ENCODE measurements at regions not wholly inside any gene's neighbourhood (a gene's known extent, or its start where the extent isn't known, plus 50 kb on each side); places are given as distances from the start of the nearest gene placed in this dataset.
"Not testable (repeated sequence)": the region's sequence is repeated elsewhere in the genome, so short reads cannot be mapped to it uniquely, and the experiment has no call there.

DNA sequence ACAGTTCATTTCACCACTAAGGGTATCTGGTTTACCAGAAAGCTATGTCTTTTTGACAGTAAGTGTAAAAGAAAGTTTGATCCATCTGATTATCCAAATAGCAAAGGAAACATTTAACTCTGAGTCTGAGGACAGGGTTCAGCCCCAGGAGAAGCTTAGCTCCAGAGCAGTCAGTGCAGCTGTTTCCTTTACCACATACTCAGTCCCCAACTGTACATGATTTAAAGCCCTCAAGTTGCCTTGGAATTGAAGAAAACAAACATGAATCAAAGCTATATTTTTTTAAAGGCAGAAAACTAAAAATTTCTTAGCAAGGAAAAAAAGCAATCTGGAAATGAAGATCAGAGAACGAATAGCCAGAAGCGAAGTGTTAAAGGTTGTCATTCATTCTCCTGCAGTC lies 746.0 kb downstream of the METTL4 start:
- no peaks in the 10 kb centered on the region for H3K9me3 Mint-ChIP-seq (ENCODE audit: low read depth)

DNA sequence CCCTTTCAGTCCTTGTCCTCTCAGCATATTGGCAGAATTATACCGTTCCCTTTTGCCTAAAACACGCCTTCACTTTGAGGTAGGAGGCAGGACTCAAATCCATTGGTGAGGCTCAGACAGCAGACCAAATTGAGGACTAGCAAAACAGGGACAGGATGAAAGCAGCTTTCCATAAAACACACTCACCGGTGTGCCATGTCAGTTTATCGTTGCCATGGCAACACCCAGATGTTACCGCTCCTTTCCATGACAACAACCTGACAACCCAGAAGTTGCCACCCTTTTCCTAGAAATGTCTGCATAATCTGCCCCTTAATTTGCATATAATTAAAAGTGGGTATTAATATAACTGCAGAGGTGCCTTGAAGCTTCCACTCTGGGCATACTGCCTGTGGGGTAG lies 730.4 kb downstream of the METTL4 start:
- no peaks in the 10 kb centered on the region for H3K4me1 Mint-ChIP-seq (ENCODE audit: low read depth)

More for the DNA sequence above, 746.0 kb downstream of the METTL4 start:
- H3K36me3 Mint-ChIP-seq (ENCODE audit: low read depth) = no peaks in the 10 kb centered on the region
- peaks cover 6% of the 10 kb centered on the region for H3K27me3 Mint-ChIP-seq (ENCODE audit: low read depth)
- H3K4me1 Mint-ChIP-seq (ENCODE audit: low read depth) = no peaks in the 10 kb centered on the region
- TF ChIP-seq, protein P1, sequence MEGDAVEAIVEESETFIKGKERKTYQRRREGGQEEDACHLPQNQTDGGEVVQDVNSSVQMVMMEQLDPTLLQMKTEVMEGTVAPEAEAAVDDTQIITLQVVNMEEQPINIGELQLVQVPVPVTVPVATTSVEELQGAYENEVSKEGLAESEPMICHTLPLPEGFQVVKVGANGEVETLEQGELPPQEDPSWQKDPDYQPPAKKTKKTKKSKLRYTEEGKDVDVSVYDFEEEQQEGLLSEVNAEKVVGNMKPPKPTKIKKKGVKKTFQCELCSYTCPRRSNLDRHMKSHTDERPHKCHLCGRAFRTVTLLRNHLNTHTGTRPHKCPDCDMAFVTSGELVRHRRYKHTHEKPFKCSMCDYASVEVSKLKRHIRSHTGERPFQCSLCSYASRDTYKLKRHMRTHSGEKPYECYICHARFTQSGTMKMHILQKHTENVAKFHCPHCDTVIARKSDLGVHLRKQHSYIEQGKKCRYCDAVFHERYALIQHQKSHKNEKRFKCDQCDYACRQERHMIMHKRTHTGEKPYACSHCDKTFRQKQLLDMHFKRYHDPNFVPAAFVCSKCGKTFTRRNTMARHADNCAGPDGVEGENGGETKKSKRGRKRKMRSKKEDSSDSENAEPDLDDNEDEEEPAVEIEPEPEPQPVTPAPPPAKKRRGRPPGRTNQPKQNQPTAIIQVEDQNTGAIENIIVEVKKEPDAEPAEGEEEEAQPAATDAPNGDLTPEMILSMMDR (IDR thresholded peaks at IDR 0.05) = no peak
- H3K27ac Mint-ChIP-seq (ENCODE audit: unreplicated experiment) = no peak overlapping the region
- DNase-seq (ENCODE audit: low spot score) = no peak
- H3K4me3 Mint-ChIP-seq (ENCODE audit: unreplicated experiment) = no peak overlapping the region

DNA sequence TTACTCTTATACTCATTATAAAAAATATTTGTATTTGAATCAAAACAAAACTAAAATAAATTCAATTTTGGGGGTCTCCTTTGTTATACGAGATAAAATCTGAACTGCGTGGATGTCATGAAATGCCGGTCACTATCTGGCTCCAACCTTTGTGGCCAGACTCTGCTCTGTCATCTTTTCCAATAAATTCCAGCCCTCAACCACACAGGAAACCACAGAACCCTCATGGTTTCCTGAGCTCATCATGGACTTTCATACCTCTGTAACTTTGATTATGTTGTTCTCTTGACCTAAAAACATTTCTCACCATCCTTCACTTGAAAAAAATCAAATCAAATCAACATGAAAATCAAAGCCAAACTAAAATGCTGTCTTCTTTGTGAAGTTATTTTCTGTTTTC lies 724.7 kb downstream of the METTL4 start:
- no peak overlapping the region for H3K4me3 Mint-ChIP-seq (ENCODE audit: unreplicated experiment)
- DNase-seq (ENCODE audit: low spot score) = no peak
- TF ChIP-seq, protein P1 (IDR thresholded peaks at IDR 0.05) = no peak
- H3K27me3 Mint-ChIP-seq (ENCODE audit: low read depth) = peaks cover 3% of the 10 kb centered on the region
- no peak overlapping the region for H3K27ac Mint-ChIP-seq (ENCODE audit: unreplicated experiment)
- H3K9me3 Mint-ChIP-seq (ENCODE audit: low read depth) = peaks cover 4% of the 10 kb centered on the region
- no peaks in the 10 kb centered on the region for H3K36me3 Mint-ChIP-seq (ENCODE audit: low read depth)
- no peaks in the 10 kb centered on the region for H3K4me1 Mint-ChIP-seq (ENCODE audit: low read depth)

More for the DNA sequence above, 730.4 kb downstream of the METTL4 start:
- H3K4me3 Mint-ChIP-seq (ENCODE audit: unreplicated experiment) = no peak overlapping the region
- no peaks in the 10 kb centered on the region for H3K36me3 Mint-ChIP-seq (ENCODE audit: low read depth)
- no peak overlapping the region for H3K27ac Mint-ChIP-seq (ENCODE audit: unreplicated experiment)
- H3K27me3 Mint-ChIP-seq (ENCODE audit: low read depth) = no peaks in the 10 kb centered on the region
- TF ChIP-seq, protein P1 (IDR thresholded peaks at IDR 0.05) = no peak
- peaks cover 12% of the 10 kb centered on the region for H3K9me3 Mint-ChIP-seq (ENCODE audit: low read depth)
- DNase-seq (ENCODE audit: low spot score) = no peak

DNA sequence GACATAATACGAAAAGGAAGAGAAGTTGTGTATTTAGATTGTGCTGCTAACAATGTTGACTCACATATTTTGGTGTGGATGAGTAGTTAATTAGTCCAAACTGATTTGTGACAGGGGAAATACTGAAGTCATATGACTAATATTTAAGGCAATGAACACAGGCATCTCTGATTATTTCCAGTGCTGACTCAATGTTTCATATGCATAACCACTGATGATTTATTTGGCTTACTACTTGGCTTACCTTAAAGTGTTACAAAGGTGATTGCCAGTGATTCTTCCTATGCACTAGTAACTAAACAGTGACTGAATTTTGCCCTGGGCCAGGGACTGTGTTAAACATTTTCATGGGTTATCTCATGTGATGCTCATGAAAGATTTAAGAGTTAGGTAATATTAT lies 722.6 kb downstream of the METTL4 start:
- no peak overlapping the region for H3K27ac Mint-ChIP-seq (ENCODE audit: unreplicated experiment)
- no peak for DNase-seq (ENCODE audit: low spot score)
- no peaks in the 10 kb centered on the region for H3K9me3 Mint-ChIP-seq (ENCODE audit: low read depth)
- H3K4me1 Mint-ChIP-seq (ENCODE audit: low read depth) = no peaks in the 10 kb centered on the region
- H3K4me3 Mint-ChIP-seq (ENCODE audit: unreplicated experiment) = no peak overlapping the region
- H3K36me3 Mint-ChIP-seq (ENCODE audit: low read depth) = no peaks in the 10 kb centered on the region
- peaks cover 7% of the 10 kb centered on the region for H3K27me3 Mint-ChIP-seq (ENCODE audit: low read depth)
- TF ChIP-seq, protein P1 (IDR thresholded peaks at IDR 0.05) = no peak

DNA sequence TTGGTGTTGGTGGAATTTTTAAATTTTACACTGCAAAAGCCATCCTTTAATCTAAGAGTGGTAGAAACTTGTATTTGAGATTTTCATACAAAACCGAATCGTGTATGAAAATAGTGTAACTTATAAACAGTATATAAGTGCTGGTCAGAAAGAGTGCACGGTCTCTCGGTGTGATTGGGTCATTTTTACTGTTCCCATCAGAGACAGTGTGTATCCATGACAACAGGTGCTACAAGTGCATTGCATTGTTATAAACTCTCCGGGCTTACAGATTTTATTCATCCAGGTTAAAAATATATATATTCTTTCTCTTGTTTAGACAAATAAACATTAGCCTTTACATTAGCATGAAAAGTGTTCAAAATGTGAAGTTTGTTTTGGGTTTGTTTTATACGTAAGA lies 721.9 kb downstream of the METTL4 start:
- Mint-ChIP-seq H3K27ac (ENCODE audit: unreplicated experiment) (no peak overlapping the region), H3K4me3 (ENCODE audit: unreplicated experiment) (no peak overlapping the region), H3K27me3 (ENCODE audit: low read depth) (peaks cover 7% of the 10 kb centered on the region)

DNA sequence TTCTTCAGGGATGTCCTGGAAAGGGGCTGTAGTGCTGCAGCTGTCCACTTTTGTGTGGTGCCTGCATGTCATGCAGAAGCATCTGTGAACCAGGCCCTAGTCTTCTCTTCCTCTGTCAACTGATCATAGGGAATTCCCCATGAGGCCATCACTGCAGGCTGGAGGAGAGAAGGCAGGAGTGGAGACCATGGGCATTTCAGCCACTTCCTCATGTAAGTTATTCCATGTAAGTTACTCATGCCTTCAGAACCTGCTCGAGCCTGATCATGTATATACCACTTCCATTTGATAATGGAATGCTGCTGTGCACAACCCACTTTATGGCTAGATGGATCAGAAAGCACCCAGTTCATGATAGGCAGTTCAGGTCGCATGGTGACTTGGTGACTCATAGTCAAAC lies 714.0 kb downstream of the METTL4 start:
- H3K4me1 Mint-ChIP-seq (ENCODE audit: low read depth); H3K27me3 Mint-ChIP-seq (ENCODE audit: low read depth); H3K4me3 Mint-ChIP-seq (ENCODE audit: unreplicated experiment); H3K36me3 Mint-ChIP-seq (ENCODE audit: low read depth); DNase-seq (ENCODE audit: low spot score); H3K27ac Mint-ChIP-seq (ENCODE audit: unreplicated experiment): not testable (repeated sequence)
- peaks cover 18% of the 10 kb centered on the region for H3K9me3 Mint-ChIP-seq (ENCODE audit: low read depth)

More for the DNA sequence above, 721.9 kb downstream of the METTL4 start:
- no peaks in the 10 kb centered on the region for H3K9me3 Mint-ChIP-seq (ENCODE audit: low read depth)
- H3K36me3 Mint-ChIP-seq (ENCODE audit: low read depth) = no peaks in the 10 kb centered on the region
- TF ChIP-seq, protein P1 (IDR thresholded peaks at IDR 0.05) = no peak
- no peak for DNase-seq (ENCODE audit: low spot score)
- H3K4me1 Mint-ChIP-seq (ENCODE audit: low read depth) = no peaks in the 10 kb centered on the region
